Liver (tissue), 8 donors: ENCODE measurements at regions not wholly inside any gene's neighbourhood (a gene's known extent, or its start where the extent isn't known, plus 50 kb on each side); places are given as distances from the start of the nearest gene placed in this dataset.

ENCODE experiments used
- DNase-seq: peaks from one replicate; pipeline ENCODE4 v3.0.0-alpha.2; 2017; ENCODE audit warnings: low spot score
- H3K27ac ChIP-seq, 2 donors: one replicate each; pipeline ENCODE4 v1.7.0; 2013; ENCODE audit warnings: inconsistent platforms in 2 of 2, low read length in 2 of 2, control low read depth in 1 of 2, low read depth in 1 of 2, mild to moderate bottlenecking in 1 of 2
- H3K27me3 ChIP-seq, 4 donors: one replicate each; pipeline versions ENCODE4 v1.6.1 to v1.7.0; 2013; ENCODE audit warnings: low read length in 3 of 4, inconsistent platforms in 1 of 4, mild to moderate bottlenecking in 1 of 4, moderate library complexity in 1 of 4; ENCODE audit not compliant: control insufficient read depth in 4 of 4, insufficient read depth in 4 of 4
- H3K36me3 ChIP-seq, 4 donors: one replicate each; pipeline versions ENCODE4 v1.6.1 to v1.7.0; 2013; ENCODE audit warnings: low read length in 3 of 4, mild to moderate bottlenecking in 3 of 4, low read depth in 1 of 4, moderate library complexity in 1 of 4; ENCODE audit not compliant: control insufficient read depth in 4 of 4, insufficient read depth in 3 of 4
- H3K4me1 ChIP-seq, 4 donors: one replicate each; pipeline versions ENCODE4 v1.6.1 to v1.7.0; 2013; ENCODE audit warnings: low read length in 3 of 4, mild to moderate bottlenecking in 3 of 4, moderate library complexity in 1 of 4; ENCODE audit not compliant: control insufficient read depth in 4 of 4, insufficient read depth in 4 of 4
- H3K4me3 ChIP-seq, 3 donors: one replicate each; pipeline versions ENCODE4 v1.6.1 to v1.7.0; 2013; ENCODE audit warnings: low read length in 3 of 3, control low read depth in 1 of 3, low read depth in 1 of 3, mild to moderate bottlenecking in 1 of 3
- H3K9ac ChIP-seq, 2 donors: one replicate each; pipeline ENCODE4 v1.7.0; 2013; ENCODE audit warnings: low read length in 2 of 2, mild to moderate bottlenecking in 2 of 2, moderate library complexity in 2 of 2, control low read depth in 1 of 2, low read depth in 1 of 2
- H3K9me3 ChIP-seq, 4 donors: one replicate each; pipeline versions ENCODE4 v1.6.1 to v1.7.0; 2013; ENCODE audit warnings: low read length in 3 of 4; ENCODE audit not compliant: control insufficient read depth in 4 of 4
- ATF3 ChIP-seq: IDR thresholded peaks from 2 replicates; pipeline ENCODE4 v1.6.1; 2016; ENCODE audit warnings: antibody characterized with exemption
- CTCF ChIP-seq: fragments of 150-350 bp; IDR thresholded peaks from 2 replicates; pipeline ENCODE4 v1.5.1; 2017; ENCODE audit warnings: improper control_type of control experiment, low read depth, low read length; ENCODE audit not compliant: missing input control
- EGR1 ChIP-seq, 2 donors: IDR thresholded peaks; 2 replicates each; pipeline ENCODE4 v1.6.1; 2016 to 2018; ENCODE audit warnings: antibody characterized with exemption in 2 of 2, low read depth in 2 of 2
- FOXA1 ChIP-seq: IDR thresholded peaks from 2 replicates; pipeline ENCODE4 v1.6.1; 2016; ENCODE audit warnings: antibody characterized with exemption
- FOXA2 ChIP-seq: IDR thresholded peaks from 2 replicates; pipeline ENCODE4 v1.6.1; 2016; ENCODE audit warnings: antibody characterized with exemption
- GABPA ChIP-seq, 2 donors: IDR thresholded peaks in 1 of 2; conservative IDR thresholded peaks in 1 of 2; 2 replicates each; pipeline ENCODE4 v1.6.1; 2016; ENCODE audit warnings: antibody characterized with exemption in 2 of 2, mild to moderate bottlenecking in 1 of 2, moderate library complexity in 1 of 2
- HNF4A ChIP-seq, 2 donors: conservative IDR thresholded peaks; 2 replicates each; pipeline ENCODE4 v1.6.1; 2016; ENCODE audit warnings: antibody characterized with exemption in 2 of 2, mild to moderate bottlenecking in 2 of 2
- HNF4G ChIP-seq: IDR thresholded peaks from 2 replicates; pipeline ENCODE4 v1.6.1; 2016; ENCODE audit warnings: antibody characterized with exemption
- JUND ChIP-seq, 2 donors: IDR thresholded peaks; 2 replicates each; pipeline ENCODE4 v1.6.1; 2016; ENCODE audit warnings: antibody characterized with exemption in 2 of 2
- NR2F2 ChIP-seq: IDR thresholded peaks from 2 replicates; pipeline ENCODE4 v1.6.1; 2016; ENCODE audit warnings: antibody characterized with exemption
- RAD21 ChIP-seq, 2 donors: IDR thresholded peaks; 2 replicates each; pipeline ENCODE4 v1.6.1; 2016; ENCODE audit warnings: antibody characterized with exemption in 2 of 2, mild to moderate bottlenecking in 2 of 2
- REST ChIP-seq: IDR thresholded peaks from 2 replicates; pipeline ENCODE4 v1.6.1; 2016; ENCODE audit warnings: antibody characterized with exemption, mild to moderate bottlenecking
- RXRA ChIP-seq, 2 donors: IDR thresholded peaks; 2 replicates each; pipeline ENCODE4 v1.6.1; 2017 to 2018; ENCODE audit warnings: antibody characterized with exemption in 2 of 2, mild to moderate bottlenecking in 1 of 2
- SP1 ChIP-seq: IDR thresholded peaks from 2 replicates; pipeline ENCODE4 v1.6.1; 2018; ENCODE audit warnings: antibody characterized with exemption, mild to moderate bottlenecking
- TAF1 ChIP-seq: conservative IDR thresholded peaks from 2 replicates; pipeline ENCODE4 v1.6.1; 2016; ENCODE audit warnings: antibody characterized with exemption, mild to moderate bottlenecking
- ZBTB33 ChIP-seq: IDR thresholded peaks from 2 replicates; pipeline ENCODE4 v1.6.1; 2016; ENCODE audit warnings: antibody characterized with exemption
- WGBS: extraction: QIAGEN DNeasy Blood & Tissue Kit; methylation state at CpG from one replicate; pipeline ENCODE4 v1.1.7; 2013; 5-methylcytosine and 5-hydroxymethylcytosine counted together
- TF ChIP-seq, protein P1 (sequence below): IDR thresholded peaks from 2 replicates; pipeline ENCODE4 v1.6.1; 2016; ENCODE audit warnings: antibody characterized with exemption
- donor health status: healthy.
- donor health status: healthy.
- donor health status: healthy.
- donor health status: healthy.
- donor health status: healthy.

DNA sequence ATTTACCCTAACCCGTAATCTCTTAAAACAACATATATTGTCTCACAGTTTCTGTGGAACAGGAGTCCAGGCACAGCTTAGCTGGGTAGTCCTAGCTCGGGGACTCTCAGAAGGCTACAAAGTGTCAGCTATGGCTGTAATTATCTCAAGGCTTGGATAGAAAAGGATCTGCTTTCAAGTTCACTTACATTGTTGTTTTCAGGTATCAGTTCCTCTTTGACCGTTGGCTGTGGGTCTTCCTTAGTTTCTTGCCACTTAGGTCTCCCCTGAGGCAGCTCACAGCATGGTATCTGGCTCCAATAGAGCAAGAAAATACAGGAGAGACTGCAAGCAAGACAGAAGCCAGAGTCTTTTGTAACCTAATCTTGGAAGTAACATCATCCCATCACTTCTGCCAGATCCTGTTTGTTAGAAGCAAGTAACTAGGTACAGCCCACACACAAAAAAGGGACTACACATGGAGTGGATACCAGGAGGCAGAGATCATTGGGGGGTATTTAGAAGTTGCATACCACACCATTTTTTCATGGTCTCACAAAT, 137.0 kb downstream of the MAGEB5 start:
- no peak overlapping the region for H3K4me3 ChIP-seq

DNA sequence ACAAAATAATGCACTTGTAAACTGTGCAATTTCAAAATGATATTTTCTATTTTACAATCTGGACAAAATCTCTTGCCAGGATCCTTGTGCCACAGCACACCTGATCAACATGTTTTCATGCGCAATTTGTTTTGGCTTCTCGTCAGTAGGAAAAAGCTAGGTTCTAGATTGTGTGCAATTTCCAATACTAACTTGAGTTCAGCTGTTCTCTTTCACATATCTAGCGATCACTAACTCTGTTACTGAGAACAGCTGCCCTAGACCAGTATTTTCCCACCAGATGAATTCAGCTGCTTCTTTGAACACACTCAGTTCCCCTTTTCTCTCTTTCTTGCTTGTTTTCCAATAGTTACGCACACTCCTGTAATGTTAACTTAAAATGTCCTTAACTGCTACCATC, 131.2 kb downstream of the MAGEB5 start:
- no peak for DNase-seq
- Histone ChIP-seq H3K27ac (no peak overlapping the region), H3K36me3 (no peaks in the 10 kb centered on the region), H3K4me3 (no peak overlapping the region), H3K4me1 (no peaks in the 10 kb centered on the region), H3K9me3 (peaks cover 0 to 4% (median 1%) of the 10 kb centered on the region in 4 donors), H3K9ac (no peak overlapping the region), H3K27me3 (peaks cover 0 to 2% (median 0%) of the 10 kb centered on the region in 4 donors)
- TF ChIP-seq CTCF (no peak), HNF4G (no peak), NR2F2 (no peak)
- WGBS: 85% methylated on average over 4 of the region's 4 CpGs

More for the DNA sequence above, 137.0 kb downstream of the MAGEB5 start:
- Histone ChIP-seq H3K9ac (no peak overlapping the region), H3K9me3 (no peaks in the 10 kb centered on the region), H3K4me1 (no peaks in the 10 kb centered on the region), H3K27ac (no peak overlapping the region), H3K27me3 (peaks cover 0 to 3% (median 0%) of the 10 kb centered on the region in 4 donors), H3K36me3 (no peaks in the 10 kb centered on the region)
- TF ChIP-seq FOXA1: no peak
- no peak for TF ChIP-seq ZBTB33
- TF ChIP-seq NR2F2: no peak
- no peak for TF ChIP-seq FOXA2
- TF ChIP-seq JUND (IDR thresholded peaks at IDR 0.05): no peak
- no peak for TF ChIP-seq HNF4G
- no peak for TF ChIP-seq RXRA (IDR thresholded peaks at IDR 0.05)
- no peak for TF ChIP-seq SP1
- TF ChIP-seq TAF1: no peak
- no peak for TF ChIP-seq GABPA (IDR thresholded peaks at IDR 0.05 in 1 of 2, conservative IDR thresholded peaks at IDR 0.05 in 1 of 2)
- no peak for TF ChIP-seq EGR1 (IDR thresholded peaks at IDR 0.05; ENCODE audit: low read depth in 2 of 2)
- no peak for TF ChIP-seq RAD21 (IDR thresholded peaks at IDR 0.05)
- TF ChIP-seq ATF3: no peak
- WGBS: 50% methylated on average over 3 of the region's 3 CpGs
- no peak for DNase-seq

GRCh38 chrX:26334232-26334631, 118.3 kb downstream of the MAGEB5 start:
- DNase-seq: no peak
- no peak overlapping the region for H3K4me3 ChIP-seq
- WGBS: 85% methylated on average over 8 of the region's 8 CpGs
- TF ChIP-seq HNF4G (no peak), REST (no peak), TAF1 (no peak), ATF3 (no peak), JUND (IDR thresholded peaks at IDR 0.05) (no peak), CTCF (no peak), HNF4A (conservative IDR thresholded peaks at IDR 0.05) (no peak), GABPA (IDR thresholded peaks at IDR 0.05 in 1 of 2, conservative IDR thresholded peaks at IDR 0.05 in 1 of 2) (no peak), RXRA (IDR thresholded peaks at IDR 0.05) (no peak), NR2F2 (no peak)
- TF ChIP-seq, protein P1, sequence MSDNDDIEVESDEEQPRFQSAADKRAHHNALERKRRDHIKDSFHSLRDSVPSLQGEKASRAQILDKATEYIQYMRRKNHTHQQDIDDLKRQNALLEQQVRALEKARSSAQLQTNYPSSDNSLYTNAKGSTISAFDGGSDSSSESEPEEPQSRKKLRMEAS: no peak

More at GRCh38 chrX:26334232-26334631, 118.3 kb downstream of the MAGEB5 start:
- peaks cover 0 to 3% (median 0%) of the 10 kb centered on the region in 4 donors for H3K27me3 ChIP-seq
- no peak overlapping the region for H3K27ac ChIP-seq
- H3K4me1 ChIP-seq: no peaks in the 10 kb centered on the region
- no peak overlapping the region for H3K9ac ChIP-seq
- no peaks in the 10 kb centered on the region for H3K9me3 ChIP-seq
- H3K36me3 ChIP-seq: no peaks in the 10 kb centered on the region
